ENCODE measurements at regions not wholly inside any gene's neighbourhood (a gene's known extent, or its start where the extent isn't known, plus 50 kb on each side); places are given as distances from the start of the nearest gene placed in this dataset.

- intact Hi-C loops (cut with micrococcal nuclease), result no loop called here
These were observed 206.6 kb upstream of the SLC10A2 start for GRCh38 chr13:103272770-103273169.

GRCh38 chr13:103263448-103263847, 197.2 kb upstream of the SLC10A2 start:
- no peak for DNase-seq
- Histone ChIP-seq H3K36me3 (no peaks in the 10 kb centered on the region), H3K4me3 (no peak overlapping the region), H3K9me3 (replicated peaks) (peaks cover 26% of the 10 kb centered on the region), H3K27me3 (ENCODE audit: low read depth) (no peaks in the 10 kb centered on the region), H3K4me1 (no peaks in the 10 kb centered on the region), H3K27ac (replicated peaks) (no peak overlapping the region)
- no peak for TF ChIP-seq CTCF (IDR thresholded peaks at IDR 0.05; ENCODE audit: borderline replicate concordance)
- intact Hi-C loops (cut with micrococcal nuclease), result no loop called here

More at GRCh38 chr13:103272770-103273169, 206.6 kb upstream of the SLC10A2 start:
- H3K36me3 ChIP-seq, result no peaks in the 10 kb centered on the region
- no peaks in the 10 kb centered on the region for H3K27me3 ChIP-seq (ENCODE audit: low read depth)
- H3K4me3 ChIP-seq, result no peak overlapping the region
- no peak for TF ChIP-seq CTCF (IDR thresholded peaks at IDR 0.05; ENCODE audit: borderline replicate concordance)
- no peaks in the 10 kb centered on the region for H3K9me3 ChIP-seq (replicated peaks)
- DNase-seq, result no peak
- H3K27ac ChIP-seq (replicated peaks), result no peak overlapping the region
- H3K4me1 ChIP-seq, result no peaks in the 10 kb centered on the region

- Histone ChIP-seq H3K27ac (replicated peaks) (no peak overlapping the region), H3K4me1 (no peaks in the 10 kb centered on the region), H3K4me3 (no peak overlapping the region), H3K36me3 (no peaks in the 10 kb centered on the region), H3K27me3 (ENCODE audit: low read depth) (no peaks in the 10 kb centered on the region), H3K9me3 (replicated peaks) (peaks cover 16% of the 10 kb centered on the region)
- intact Hi-C loops (cut with micrococcal nuclease), result no loop called here
- no peak for DNase-seq
- no peak for TF ChIP-seq CTCF (IDR thresholded peaks at IDR 0.05; ENCODE audit: borderline replicate concordance)
These were observed 189.5 kb upstream of the SLC10A2 start for GRCh38 chr13:103255587-103256301.

- Histone ChIP-seq H3K27ac (replicated peaks) (no peak overlapping the region), H3K27me3 (ENCODE audit: low read depth) (no peaks in the 10 kb centered on the region), H3K4me3 (no peak overlapping the region), H3K4me1 (no peaks in the 10 kb centered on the region), H3K36me3 (no peaks in the 10 kb centered on the region), H3K9me3 (replicated peaks) (peaks cover 12% of the 10 kb centered on the region)
- no peak for DNase-seq
- intact Hi-C loops (cut with micrococcal nuclease), result no loop called here
- TF ChIP-seq CTCF (IDR thresholded peaks at IDR 0.05; ENCODE audit: borderline replicate concordance), result no peak
These were observed 183.9 kb upstream of the SLC10A2 start for GRCh38 chr13:103250071-103250470.

- DNase-seq, result no peak
- intact Hi-C loops (cut with micrococcal nuclease), result no loop called here
- H3K27me3 ChIP-seq (ENCODE audit: low read depth), result no peaks in the 10 kb centered on the region
- peaks cover 6% of the 10 kb centered on the region for H3K9me3 ChIP-seq (replicated peaks)
- no peak for TF ChIP-seq CTCF (IDR thresholded peaks at IDR 0.05; ENCODE audit: borderline replicate concordance)
- H3K27ac ChIP-seq (replicated peaks), result no peak overlapping the region
- H3K4me3 ChIP-seq, result no peak overlapping the region
- H3K4me1 ChIP-seq, result no peaks in the 10 kb centered on the region
- H3K36me3 ChIP-seq, result no peaks in the 10 kb centered on the region
These were observed 180.5 kb upstream of the SLC10A2 start for GRCh38 chr13:103246581-103247200.
